GM21367 (cell line): ENCODE measurements at regions not wholly inside any gene's neighbourhood (a gene's known extent, or its start where the extent isn't known, plus 50 kb on each side); places are given as distances from the start of the nearest gene placed in this dataset.
"Not testable (repeated sequence)": the region's sequence is repeated elsewhere in the genome, so short reads cannot be mapped to it uniquely, and the experiment has no call there.

Experiments
- ATAC-seq: cut with Tn5 transposase; IDR thresholded peaks from one replicate; pipeline ENCODE4 v1.9.1; 2021; ENCODE audit not compliant: unreplicated experiment

GRCh38 chr16:75919664-75920063 lies 193.4 kb upstream of the CPHXL start:
- ATAC-seq, result no peak

- ATAC-seq, result no peak
These were observed 195.0 kb upstream of the CPHXL start for GRCh38 chr16:75921281-75921680.

- ATAC-seq, result no peak
These were observed 196.0 kb upstream of the CPHXL start for GRCh38 chr16:75922250-75922649.

GRCh38 chr16:75924397-75924796 lies 198.1 kb upstream of the CPHXL start:
- ATAC-seq, result no peak

GRCh38 chr16:75927810-75928209 lies 201.5 kb upstream of the CPHXL start:
- no peak for ATAC-seq

GRCh38 chr16:75928295-75928694 lies 202.0 kb upstream of the CPHXL start:
- no peak for ATAC-seq

GRCh38 chr16:75929046-75929445 lies 202.8 kb upstream of the CPHXL start:
- ATAC-seq, result no peak

GRCh38 chr16:75931043-75931442 lies 204.8 kb upstream of the CPHXL start:
- no peak for ATAC-seq

- no peak for ATAC-seq
These were observed 205.7 kb upstream of the CPHXL start for GRCh38 chr16:75931970-75932369.

- ATAC-seq, result no peak
These were observed 212.5 kb upstream of the CPHXL start for GRCh38 chr16:75938818-75939217.

- no peak for ATAC-seq
These were observed 216.1 kb upstream of the CPHXL start for GRCh38 chr16:75942351-75942750.

- ATAC-seq, result no peak
These were observed 216.6 kb upstream of the CPHXL start for GRCh38 chr16:75942936-75943335.

- ATAC-seq, result no peak
These were observed 217.6 kb upstream of the CPHXL start for GRCh38 chr16:75943705-75944514.

- no peak for ATAC-seq
These were observed 219.7 kb upstream of the CPHXL start for GRCh38 chr16:75945916-75946457.

- no peak for ATAC-seq
These were observed 221.4 kb upstream of the CPHXL start for GRCh38 chr16:75947626-75948239.

- no peak for ATAC-seq
These were observed 222.2 kb upstream of the CPHXL start for GRCh38 chr16:75948441-75948840.

GRCh38 chr16:75948886-75949285 lies 222.6 kb upstream of the CPHXL start:
- no peak for ATAC-seq

- no peak for ATAC-seq
These were observed 225.8 kb upstream of the CPHXL start for GRCh38 chr16:75952124-75952523.

GRCh38 chr16:75957870-75958269 lies 231.6 kb upstream of the CPHXL start:
- no peak for ATAC-seq

GRCh38 chr16:75965504-75966374 lies 239.4 kb upstream of the CPHXL start:
- ATAC-seq, result no peak

GRCh38 chr16:75969120-75969519 lies 242.8 kb upstream of the CPHXL start:
- ATAC-seq, result not testable (repeated sequence)
